Nephron progenitor cell (in vitro differentiated cells): ENCODE measurements at regions not wholly inside any gene's neighbourhood (a gene's known extent, or its start where the extent isn't known, plus 50 kb on each side); places are given as distances from the start of the nearest gene placed in this dataset.

ENCODE experiments used
- DNase-seq: peaks from one replicate; pipeline ENCODE4 v3.0.0; 2021
- H3K27ac Mint-ChIP-seq: 2 replicates; pipeline ENCODE4 v1.8.0; 2021; ENCODE audit warnings: mild to moderate bottlenecking, moderate library complexity, mixed read lengths
- H3K27me3 Mint-ChIP-seq: 2 replicates; pipeline ENCODE4 v1.8.0; 2021; ENCODE audit warnings: mild to moderate bottlenecking, low read depth, mixed read lengths; ENCODE audit not compliant: poor library complexity
- H3K36me3 Mint-ChIP-seq: 2 replicates; pipeline ENCODE4 v1.8.0; 2021; ENCODE audit warnings: low read depth, mixed read lengths
- H3K4me1 Mint-ChIP-seq: 2 replicates; pipeline ENCODE4 v1.8.0; 2021; ENCODE audit warnings: mixed read lengths
- H3K4me3 Mint-ChIP-seq: 2 replicates; pipeline ENCODE4 v1.8.0; 2021; ENCODE audit warnings: mild to moderate bottlenecking, moderate library complexity, mixed read lengths
- H3K9me3 Mint-ChIP-seq: 2 replicates; pipeline ENCODE4 v1.8.0; 2021; ENCODE audit warnings: mild to moderate bottlenecking, moderate library complexity, mixed read lengths
- CTCF ChIP-seq: fragments of 200-600 bp; sonication (generic); IDR thresholded peaks from 2 replicates; pipeline ENCODE4 v1.5.0; 2021; ENCODE audit warnings: antibody characterized with exemption

- Mint-ChIP-seq H3K27me3 (no peaks in the 10 kb centered on the region), H3K4me1 (no peaks in the 10 kb centered on the region), H3K9me3 (peaks cover 8% of the 10 kb centered on the region), H3K36me3 (peaks cover 4% of the 10 kb centered on the region), H3K27ac (no peak overlapping the region), H3K4me3 (no peak overlapping the region)
- TF ChIP-seq CTCF = no peak
- DNase-seq = no peak
Observed at GRCh38 chr7:91798425-91798824, 82.1 kb downstream of the MTERF1 start.

GRCh38 chr7:91800389-91800788 lies 80.1 kb downstream of the MTERF1 start:
- Mint-ChIP-seq H3K4me3 (no peak overlapping the region), H3K9me3 (no peaks in the 10 kb centered on the region), H3K27me3 (no peaks in the 10 kb centered on the region)

GRCh38 chr7:91801331-91801983 lies 79.0 kb downstream of the MTERF1 start:
- no peaks in the 10 kb centered on the region for H3K27me3 Mint-ChIP-seq

More at GRCh38 chr7:91800389-91800788, 80.1 kb downstream of the MTERF1 start:
- Mint-ChIP-seq H3K27ac (no peak overlapping the region), H3K4me1 (no peaks in the 10 kb centered on the region), H3K36me3 (no peaks in the 10 kb centered on the region)
- no peak for DNase-seq
- TF ChIP-seq CTCF = no peak

GRCh38 chr7:91811236-91811635 lies 69.3 kb downstream of the MTERF1 start:
- no peak for DNase-seq
- Mint-ChIP-seq H3K9me3 (peaks cover 6% of the 10 kb centered on the region), H3K36me3 (peaks cover 2% of the 10 kb centered on the region), H3K27me3 (no peaks in the 10 kb centered on the region), H3K4me1 (no peaks in the 10 kb centered on the region), H3K27ac (no peak overlapping the region), H3K4me3 (no peak overlapping the region)
- no peak for TF ChIP-seq CTCF

More at GRCh38 chr7:91801331-91801983, 79.0 kb downstream of the MTERF1 start:
- Mint-ChIP-seq H3K27ac (no peak overlapping the region), H3K9me3 (no peaks in the 10 kb centered on the region), H3K4me3 (no peak overlapping the region), H3K36me3 (no peaks in the 10 kb centered on the region), H3K4me1 (no peaks in the 10 kb centered on the region)
- no peak for DNase-seq
- TF ChIP-seq CTCF = no peak

GRCh38 chr7:91811641-91812040 lies 68.9 kb downstream of the MTERF1 start:
- Mint-ChIP-seq H3K27me3 (no peaks in the 10 kb centered on the region), H3K36me3 (peaks cover 4% of the 10 kb centered on the region), H3K4me1 (no peaks in the 10 kb centered on the region), H3K9me3 (peaks cover 6% of the 10 kb centered on the region), H3K27ac (no peak overlapping the region), H3K4me3 (no peak overlapping the region)
- TF ChIP-seq CTCF = no peak
- DNase-seq = no peak

- no peaks in the 10 kb centered on the region for H3K27me3 Mint-ChIP-seq
- peaks cover 6% of the 10 kb centered on the region for H3K9me3 Mint-ChIP-seq
- H3K4me3 Mint-ChIP-seq = no peak overlapping the region
- no peak overlapping the region for H3K27ac Mint-ChIP-seq
- H3K4me1 Mint-ChIP-seq = no peaks in the 10 kb centered on the region
- peaks cover 4% of the 10 kb centered on the region for H3K36me3 Mint-ChIP-seq
- TF ChIP-seq CTCF = no peak
- DNase-seq = no peak
Observed at GRCh38 chr7:91812388-91812787, 68.1 kb downstream of the MTERF1 start.
